MCF 10A (cell line): ENCODE measurements at regions not wholly inside any gene's neighbourhood (a gene's known extent, or its start where the extent isn't known, plus 50 kb on each side); places are given as distances from the start of the nearest gene placed in this dataset.

Experiments used
- BruUV-seq: library from RNA; stranded (reverse); fragments of 400-500 nt; replicated peaks from 2 replicates; lab custom pipeline; 2021; lab: Mats Ljungman, UMichigan
- CTCF ChIA-PET: fragments of 300-600 bp; sonication (Branson Sonifier 250); formaldehyde crosslinking; extraction: SDS; loops from one replicate; lab custom pipeline; 2021; ENCODE audit warnings: antibody characterized with exemption, inconsistent platforms; lab: Yijun Ruan, JAX
- POLR2A ChIA-PET: fragments of 300-600, 350-650 bp; sonication (Branson Sonifier 250); formaldehyde crosslinking; extraction: SDS; loops from one replicate; lab custom pipeline; 2020; ENCODE audit warnings: antibody characterized with exemption, inconsistent platforms; lab: Yijun Ruan, JAX
- DNase-seq: peaks from one replicate; pipeline ENCODE4 v3.0.0-alpha.2; 2018; ENCODE audit not compliant: unreplicated experiment
- H3K27ac Mint-ChIP-seq: one replicate; pipeline ENCODE4 v1.8.0; 2022; ENCODE audit warnings: mild to moderate bottlenecking, low read depth, mixed read lengths; ENCODE audit not compliant: unreplicated experiment
- H3K27me3 Mint-ChIP-seq: one replicate; pipeline ENCODE4 v1.8.0; 2022; ENCODE audit warnings: mixed read lengths; ENCODE audit not compliant: insufficient read depth, unreplicated experiment
- H3K36me3 Mint-ChIP-seq: one replicate; pipeline ENCODE4 v1.8.0; 2022; ENCODE audit warnings: mild to moderate bottlenecking, moderate library complexity, mixed read lengths; ENCODE audit not compliant: insufficient read depth, unreplicated experiment
- H3K4me1 Mint-ChIP-seq: one replicate; pipeline ENCODE4 v1.8.0; 2022; ENCODE audit warnings: mixed read lengths; ENCODE audit not compliant: insufficient read depth, unreplicated experiment
- H3K4me3 Mint-ChIP-seq: one replicate; pipeline ENCODE4 v1.8.0; 2022; ENCODE audit warnings: mild to moderate bottlenecking, moderate library complexity, mixed read lengths; ENCODE audit not compliant: unreplicated experiment
- H3K9me3 Mint-ChIP-seq: one replicate; pipeline ENCODE4 v1.8.0; 2022; ENCODE audit warnings: mixed read lengths; ENCODE audit not compliant: unreplicated experiment
- intact Hi-C: fragments of 100-400 bp; cut with micrococcal nuclease; formaldehyde crosslinking; loops from 2 replicates; pipeline ENCODE4 v1.14.1; 2022
- TF ChIP-seq, protein P1 (sequence below): fragments of 200-600 bp; IDR thresholded peaks from one replicate; pipeline ENCODE4 v1.8.0; 2022; ENCODE audit warnings: antibody characterized with exemption, mild to moderate bottlenecking; ENCODE audit not compliant: unreplicated experiment

DNA sequence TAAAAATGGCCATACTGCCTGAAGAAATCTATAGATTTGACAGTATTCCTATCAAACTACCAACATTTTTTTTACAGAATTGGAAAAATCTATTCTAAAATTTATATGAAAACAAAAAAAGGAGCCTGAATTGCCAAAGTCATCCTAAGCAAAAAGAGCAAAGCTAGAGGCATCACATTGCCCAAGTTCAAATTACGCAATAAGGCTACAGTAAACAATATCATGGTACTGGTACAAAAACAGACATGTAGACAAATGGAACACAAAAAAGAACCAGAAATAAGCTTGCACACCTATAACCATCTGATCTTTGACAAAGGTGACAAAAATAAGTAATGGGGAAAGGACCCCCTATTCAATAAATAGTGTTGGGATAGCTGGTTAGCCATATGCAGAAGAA lies 50.2 kb upstream of the THSD7B start:
- POLR2A ChIA-PET = no interaction called here
- H3K27ac Mint-ChIP-seq = no peak overlapping the region
- no peak overlapping the region for H3K4me3 Mint-ChIP-seq
- TF ChIP-seq, protein P1, sequence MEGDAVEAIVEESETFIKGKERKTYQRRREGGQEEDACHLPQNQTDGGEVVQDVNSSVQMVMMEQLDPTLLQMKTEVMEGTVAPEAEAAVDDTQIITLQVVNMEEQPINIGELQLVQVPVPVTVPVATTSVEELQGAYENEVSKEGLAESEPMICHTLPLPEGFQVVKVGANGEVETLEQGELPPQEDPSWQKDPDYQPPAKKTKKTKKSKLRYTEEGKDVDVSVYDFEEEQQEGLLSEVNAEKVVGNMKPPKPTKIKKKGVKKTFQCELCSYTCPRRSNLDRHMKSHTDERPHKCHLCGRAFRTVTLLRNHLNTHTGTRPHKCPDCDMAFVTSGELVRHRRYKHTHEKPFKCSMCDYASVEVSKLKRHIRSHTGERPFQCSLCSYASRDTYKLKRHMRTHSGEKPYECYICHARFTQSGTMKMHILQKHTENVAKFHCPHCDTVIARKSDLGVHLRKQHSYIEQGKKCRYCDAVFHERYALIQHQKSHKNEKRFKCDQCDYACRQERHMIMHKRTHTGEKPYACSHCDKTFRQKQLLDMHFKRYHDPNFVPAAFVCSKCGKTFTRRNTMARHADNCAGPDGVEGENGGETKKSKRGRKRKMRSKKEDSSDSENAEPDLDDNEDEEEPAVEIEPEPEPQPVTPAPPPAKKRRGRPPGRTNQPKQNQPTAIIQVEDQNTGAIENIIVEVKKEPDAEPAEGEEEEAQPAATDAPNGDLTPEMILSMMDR = no peak
- intact Hi-C loops = no loop called here
- H3K27me3 Mint-ChIP-seq = no peaks in the 10 kb centered on the region
- no peak for DNase-seq
- no peaks in the 10 kb centered on the region for H3K36me3 Mint-ChIP-seq
- BruUV-seq = no TSS peak
- H3K4me1 Mint-ChIP-seq = no peaks in the 10 kb centered on the region
- H3K9me3 Mint-ChIP-seq = no peaks in the 10 kb centered on the region
- CTCF ChIA-PET = interaction anchor here (0.7 kb wide), 1 partner anchor 215 kb away, joined by 4 read pairs; no protein-coding TSS in a partner anchor

DNA sequence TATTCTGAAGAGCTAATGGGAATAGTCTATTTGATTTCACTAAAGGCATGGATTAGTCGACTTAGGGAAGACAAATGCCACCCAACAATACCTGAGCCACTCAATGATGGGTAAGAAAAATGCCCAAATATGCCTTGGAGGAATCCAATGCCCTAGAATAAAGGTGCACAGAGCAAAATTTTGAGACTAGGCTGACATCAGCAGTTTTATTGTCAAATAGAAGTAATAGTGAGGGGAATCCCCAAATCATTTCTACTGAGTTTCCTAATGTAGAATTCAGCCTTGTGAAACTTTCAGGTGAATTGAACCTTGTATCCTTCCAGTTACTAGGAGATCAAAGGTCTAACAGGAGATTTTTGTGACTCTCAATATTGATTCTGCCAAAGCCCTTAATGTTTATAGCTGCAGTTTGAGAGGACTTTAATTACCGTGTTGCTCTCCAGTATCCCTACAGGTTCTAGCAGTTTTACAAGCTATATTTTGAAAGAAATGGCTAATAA lies 50.8 kb upstream of the THSD7B start:
- Mint-ChIP-seq H3K27ac (no peak overlapping the region), H3K4me1 (no peaks in the 10 kb centered on the region), H3K4me3 (no peak overlapping the region), H3K27me3 (no peaks in the 10 kb centered on the region), H3K9me3 (no peaks in the 10 kb centered on the region), H3K36me3 (no peaks in the 10 kb centered on the region)
- POLR2A ChIA-PET = no interaction called here
- no TSS peak for BruUV-seq
- TF ChIP-seq, protein P1 = no peak
- intact Hi-C loops = no loop called here
- CTCF ChIA-PET = interaction anchor here (0.6 kb wide), 1 partner anchor 22 kb away, joined by 3 read pairs; no protein-coding TSS in a partner anchor
- no peak for DNase-seq

DNA sequence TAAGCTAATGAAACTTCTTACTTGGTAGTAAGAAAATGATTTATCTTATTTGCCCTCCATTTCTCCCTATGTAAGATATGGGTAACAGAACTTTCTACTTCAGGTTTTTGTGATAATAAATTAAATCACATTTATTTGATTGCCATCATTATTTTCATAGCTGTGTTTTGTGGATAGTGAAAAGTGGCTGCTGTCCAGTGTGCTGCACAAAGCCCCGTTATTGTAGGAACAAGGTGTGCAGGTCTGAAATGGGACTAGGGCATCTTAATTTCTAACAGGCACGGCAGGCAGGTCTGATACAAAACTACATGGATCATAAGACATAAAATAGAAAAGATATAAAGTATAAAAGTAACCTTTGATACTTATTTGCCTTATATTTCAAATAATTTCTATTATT lies 51.6 kb upstream of the THSD7B start:
- Mint-ChIP-seq H3K36me3 (no peaks in the 10 kb centered on the region), H3K27me3 (no peaks in the 10 kb centered on the region), H3K27ac (no peak overlapping the region), H3K9me3 (no peaks in the 10 kb centered on the region), H3K4me1 (no peaks in the 10 kb centered on the region), H3K4me3 (no peak overlapping the region)
- intact Hi-C loops = no loop called here
- TF ChIP-seq, protein P1 = no peak
- no peak for DNase-seq
- ChIA-PET CTCF (interaction anchor here (0.6 kb wide), 1 partner anchor 39 kb away, joined by 6 read pairs; no protein-coding TSS in a partner anchor), POLR2A (no interaction called here)
- BruUV-seq = no TSS peak

DNA sequence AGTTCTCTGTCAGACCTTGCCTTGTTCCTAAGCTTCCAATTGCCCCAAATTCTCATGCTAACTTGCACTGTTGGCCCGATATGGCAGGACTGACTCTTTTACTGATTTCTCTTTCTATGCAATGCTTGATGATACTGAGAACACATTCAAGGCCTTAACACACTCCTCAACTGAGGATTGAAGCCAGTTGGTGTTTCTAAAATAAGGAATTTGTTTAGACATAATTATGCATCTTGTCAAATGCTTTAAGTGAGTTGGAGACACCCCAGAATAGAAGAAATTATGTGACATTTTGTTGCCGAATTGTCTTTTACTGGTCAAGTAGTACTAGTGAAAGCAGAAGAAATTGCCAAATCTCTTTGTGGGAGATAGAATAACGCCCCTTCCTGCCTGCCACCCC lies 60.0 kb upstream of the THSD7B start:
- Mint-ChIP-seq H3K27me3 (no peaks in the 10 kb centered on the region), H3K27ac (no peak overlapping the region), H3K4me1 (no peaks in the 10 kb centered on the region), H3K36me3 (no peaks in the 10 kb centered on the region), H3K4me3 (no peak overlapping the region), H3K9me3 (peaks cover 8% of the 10 kb centered on the region)
- POLR2A ChIA-PET = no interaction called here
- no peak for DNase-seq
- CTCF ChIA-PET = no interaction called here
- intact Hi-C loops = no loop called here
- TF ChIP-seq, protein P1 = no peak
- no TSS peak for BruUV-seq
